ENCODE measurements at regions not wholly inside any gene's neighbourhood (a gene's known extent, or its start where the extent isn't known, plus 50 kb on each side); places are given as distances from the start of the nearest gene placed in this dataset.

DNA sequence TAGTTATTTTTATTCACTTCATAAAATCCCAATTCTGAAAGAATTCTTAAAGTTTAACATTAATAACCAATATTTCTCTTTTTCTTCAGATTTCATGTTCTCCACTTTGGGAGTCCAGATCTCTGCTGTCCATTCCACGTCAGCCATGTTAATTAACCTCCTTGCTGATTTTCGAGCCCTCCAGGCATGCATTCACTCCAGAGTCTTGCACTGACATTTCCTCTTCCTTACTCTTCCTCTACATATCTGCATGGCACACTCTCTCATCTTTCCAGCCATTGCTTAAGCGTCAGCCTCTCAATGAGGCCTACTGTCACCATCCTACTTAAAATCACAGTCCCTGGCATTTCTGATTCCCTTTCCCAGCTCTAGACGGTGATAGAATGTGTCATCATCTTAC lies 144.8 kb downstream of the MAD2L1 start:
- no peak overlapping the region for H3K27ac ChIP-seq (ENCODE audit: extremely low read depth, low read depth, low read length)
- CTCF ChIA-PET: no interaction called here
- POLR2A ChIA-PET: no interaction called here

DNA sequence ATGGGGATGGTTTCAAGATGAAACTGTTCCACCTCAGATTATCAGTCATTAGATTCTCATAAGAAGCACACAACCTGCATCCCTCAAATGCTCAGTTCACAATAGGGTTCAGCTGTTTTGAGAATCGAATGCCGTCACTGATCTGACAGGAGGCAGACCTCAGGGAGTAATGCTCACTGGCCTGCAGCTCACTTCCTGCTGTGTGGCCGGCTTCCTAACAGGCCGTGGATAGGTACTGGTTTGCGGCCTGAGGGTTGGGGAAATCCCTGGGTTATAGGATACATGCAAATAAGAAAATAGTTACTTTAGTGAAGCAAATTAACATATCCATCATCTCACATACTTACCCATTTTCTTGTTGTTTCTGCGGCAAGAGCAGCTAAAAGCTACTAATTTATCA lies 160.4 kb downstream of the MAD2L1 start:
- no peaks in the 10 kb centered on the region for H3K9me3 ChIP-seq (ENCODE audit: control insufficient read depth, insufficient read depth, low read depth, low read length)
- H3K36me3 ChIP-seq (ENCODE audit: control insufficient read depth in 2 of 2, insufficient read depth in 1 of 2, low read length in 2 of 2): no peaks in the 10 kb centered on the region
- no peaks in the 10 kb centered on the region for H3K4me1 ChIP-seq (ENCODE audit: control insufficient read depth, insufficient read depth, low read length)
- H3K27ac ChIP-seq (ENCODE audit: extremely low read depth, low read depth, low read length): no peak overlapping the region
- ChIA-PET CTCF (interaction anchor here (0.7 kb wide), 1 partner anchor 14 kb away, joined by 3 read pairs; no protein-coding TSS in a partner anchor), POLR2A (no interaction called here)
- H3K4me3 ChIP-seq (ENCODE audit: low read depth, low read length): no peak overlapping the region
- TF ChIP-seq ZNF571 (tag by site-specific recombination; IDR thresholded peaks at IDR 0.05): no peak
- TF ChIP-seq ZNF654 (tag by site-specific recombination; IDR thresholded peaks at IDR 0.05; ENCODE audit: low read depth): no peak
- TF ChIP-seq ZNF169 (tag by site-specific recombination; IDR thresholded peaks at IDR 0.05): no peak
- TF ChIP-seq, protein P1, sequence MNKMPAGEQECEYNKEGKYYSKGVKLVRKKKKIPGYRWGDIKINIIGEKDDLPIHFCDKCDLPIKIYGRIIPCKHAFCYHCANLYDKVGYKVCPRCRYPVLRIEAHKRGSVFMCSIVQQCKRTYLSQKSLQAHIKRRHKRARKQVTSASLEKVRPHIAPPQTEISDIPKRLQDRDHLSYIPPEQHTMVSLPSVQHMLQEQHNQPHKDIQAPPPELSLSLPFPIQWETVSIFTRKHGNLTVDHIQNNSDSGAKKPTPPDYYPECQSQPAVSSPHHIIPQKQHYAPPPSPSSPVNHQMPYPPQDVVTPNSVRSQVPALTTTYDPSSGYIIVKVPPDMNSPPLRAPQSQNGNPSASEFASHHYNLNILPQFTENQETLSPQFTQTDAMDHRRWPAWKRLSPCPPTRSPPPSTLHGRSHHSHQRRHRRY (tag by site-specific recombination; IDR thresholded peaks at IDR 0.05): no peak
- TF ChIP-seq, protein P2, sequence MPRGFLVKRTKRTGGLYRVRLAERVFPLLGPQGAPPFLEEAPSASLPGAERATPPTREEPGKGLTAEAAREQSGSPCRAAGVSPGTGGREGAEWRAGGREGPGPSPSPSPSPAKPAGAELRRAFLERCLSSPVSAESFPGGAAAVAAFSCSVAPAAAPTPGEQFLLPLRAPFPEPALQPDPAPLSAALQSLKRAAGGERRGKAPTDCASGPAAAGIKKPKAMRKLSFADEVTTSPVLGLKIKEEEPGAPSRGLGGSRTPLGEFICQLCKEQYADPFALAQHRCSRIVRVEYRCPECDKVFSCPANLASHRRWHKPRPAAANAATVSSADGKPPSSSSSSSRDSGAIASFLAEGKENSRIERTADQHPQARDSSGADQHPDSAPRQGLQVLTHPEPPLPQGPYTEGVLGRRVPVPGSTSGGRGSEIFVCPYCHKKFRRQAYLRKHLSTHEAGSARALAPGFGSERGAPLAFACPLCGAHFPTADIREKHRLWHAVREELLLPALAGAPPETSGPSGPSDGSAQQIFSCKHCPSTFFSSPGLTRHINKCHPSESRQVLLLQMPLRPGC (tag by site-specific recombination; IDR thresholded peaks at IDR 0.05): no peak
- TF ChIP-seq ZNF585B (tag by site-specific recombination; IDR thresholded peaks at IDR 0.05): no peak
- no peak for TF ChIP-seq ZNF132 (tag by site-specific recombination; IDR thresholded peaks at IDR 0.05; ENCODE audit: borderline replicate concordance)
- TF ChIP-seq ZNF394 (tag by site-specific recombination; IDR thresholded peaks at IDR 0.05; ENCODE audit: borderline replicate concordance): no peak
- no peak for TF ChIP-seq ZNF514 (tag by site-specific recombination; IDR thresholded peaks at IDR 0.05)
- TF ChIP-seq ZNF791 (tag by site-specific recombination; IDR thresholded peaks at IDR 0.05): no peak
- TF ChIP-seq ZNF529 (tag by site-specific recombination; IDR thresholded peaks at IDR 0.05; ENCODE audit: insufficient replicate concordance): no peak
- TF ChIP-seq HOXA7 (CRISPR knock-in tag; IDR thresholded peaks at IDR 0.05; ENCODE audit: borderline replicate concordance): no peak
- TF ChIP-seq, protein P3, sequence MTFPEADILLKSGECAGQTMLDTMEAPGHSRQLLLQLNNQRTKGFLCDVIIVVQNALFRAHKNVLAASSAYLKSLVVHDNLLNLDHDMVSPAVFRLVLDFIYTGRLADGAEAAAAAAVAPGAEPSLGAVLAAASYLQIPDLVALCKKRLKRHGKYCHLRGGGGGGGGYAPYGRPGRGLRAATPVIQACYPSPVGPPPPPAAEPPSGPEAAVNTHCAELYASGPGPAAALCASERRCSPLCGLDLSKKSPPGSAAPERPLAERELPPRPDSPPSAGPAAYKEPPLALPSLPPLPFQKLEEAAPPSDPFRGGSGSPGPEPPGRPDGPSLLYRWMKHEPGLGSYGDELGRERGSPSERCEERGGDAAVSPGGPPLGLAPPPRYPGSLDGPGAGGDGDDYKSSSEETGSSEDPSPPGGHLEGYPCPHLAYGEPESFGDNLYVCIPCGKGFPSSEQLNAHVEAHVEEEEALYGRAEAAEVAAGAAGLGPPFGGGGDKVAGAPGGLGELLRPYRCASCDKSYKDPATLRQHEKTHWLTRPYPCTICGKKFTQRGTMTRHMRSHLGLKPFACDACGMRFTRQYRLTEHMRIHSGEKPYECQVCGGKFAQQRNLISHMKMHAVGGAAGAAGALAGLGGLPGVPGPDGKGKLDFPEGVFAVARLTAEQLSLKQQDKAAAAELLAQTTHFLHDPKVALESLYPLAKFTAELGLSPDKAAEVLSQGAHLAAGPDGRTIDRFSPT (tag by site-specific recombination; IDR thresholded peaks at IDR 0.05): no peak
- TF ChIP-seq, protein P4, sequence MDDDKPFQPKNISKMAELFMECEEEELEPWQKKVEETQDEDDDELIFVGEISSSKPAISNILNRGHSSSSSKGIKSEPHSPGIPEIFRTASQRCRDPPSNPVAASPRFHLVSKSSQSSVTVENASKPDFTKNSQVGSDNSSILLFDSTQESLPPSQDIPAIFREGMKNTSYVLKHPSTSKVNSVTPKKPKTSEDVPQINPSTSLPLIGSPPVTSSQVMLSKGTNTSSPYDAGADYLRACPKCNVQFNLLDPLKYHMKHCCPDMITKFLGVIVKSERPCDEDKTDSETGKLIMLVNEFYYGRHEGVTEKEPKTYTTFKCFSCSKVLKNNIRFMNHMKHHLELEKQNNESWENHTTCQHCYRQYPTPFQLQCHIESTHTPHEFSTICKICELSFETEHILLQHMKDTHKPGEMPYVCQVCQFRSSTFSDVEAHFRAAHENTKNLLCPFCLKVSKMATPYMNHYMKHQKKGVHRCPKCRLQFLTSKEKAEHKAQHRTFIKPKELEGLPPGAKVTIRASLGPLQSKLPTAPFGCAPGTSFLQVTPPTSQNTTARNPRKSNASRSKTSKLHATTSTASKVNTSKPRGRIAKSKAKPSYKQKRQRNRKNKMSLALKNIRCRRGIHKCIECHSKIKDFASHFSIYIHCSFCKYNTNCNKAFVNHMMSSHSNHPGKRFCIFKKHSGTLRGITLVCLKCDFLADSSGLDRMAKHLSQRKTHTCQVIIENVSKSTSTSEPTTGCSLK (tag by site-specific recombination; IDR thresholded peaks at IDR 0.05): no peak
- no peak for TF ChIP-seq ZNF302 (tag by site-specific recombination; IDR thresholded peaks at IDR 0.05; ENCODE audit: low read depth)
- no peak for TF ChIP-seq ZIC2 (tag by site-specific recombination; IDR thresholded peaks at IDR 0.05)

More for the DNA sequence above, 144.8 kb downstream of the MAD2L1 start:
- no peaks in the 10 kb centered on the region for H3K36me3 ChIP-seq (ENCODE audit: control insufficient read depth in 2 of 2, insufficient read depth in 1 of 2, low read length in 2 of 2)
- no peaks in the 10 kb centered on the region for H3K4me1 ChIP-seq (ENCODE audit: control insufficient read depth, insufficient read depth, low read length)
- TF ChIP-seq, protein P5, sequence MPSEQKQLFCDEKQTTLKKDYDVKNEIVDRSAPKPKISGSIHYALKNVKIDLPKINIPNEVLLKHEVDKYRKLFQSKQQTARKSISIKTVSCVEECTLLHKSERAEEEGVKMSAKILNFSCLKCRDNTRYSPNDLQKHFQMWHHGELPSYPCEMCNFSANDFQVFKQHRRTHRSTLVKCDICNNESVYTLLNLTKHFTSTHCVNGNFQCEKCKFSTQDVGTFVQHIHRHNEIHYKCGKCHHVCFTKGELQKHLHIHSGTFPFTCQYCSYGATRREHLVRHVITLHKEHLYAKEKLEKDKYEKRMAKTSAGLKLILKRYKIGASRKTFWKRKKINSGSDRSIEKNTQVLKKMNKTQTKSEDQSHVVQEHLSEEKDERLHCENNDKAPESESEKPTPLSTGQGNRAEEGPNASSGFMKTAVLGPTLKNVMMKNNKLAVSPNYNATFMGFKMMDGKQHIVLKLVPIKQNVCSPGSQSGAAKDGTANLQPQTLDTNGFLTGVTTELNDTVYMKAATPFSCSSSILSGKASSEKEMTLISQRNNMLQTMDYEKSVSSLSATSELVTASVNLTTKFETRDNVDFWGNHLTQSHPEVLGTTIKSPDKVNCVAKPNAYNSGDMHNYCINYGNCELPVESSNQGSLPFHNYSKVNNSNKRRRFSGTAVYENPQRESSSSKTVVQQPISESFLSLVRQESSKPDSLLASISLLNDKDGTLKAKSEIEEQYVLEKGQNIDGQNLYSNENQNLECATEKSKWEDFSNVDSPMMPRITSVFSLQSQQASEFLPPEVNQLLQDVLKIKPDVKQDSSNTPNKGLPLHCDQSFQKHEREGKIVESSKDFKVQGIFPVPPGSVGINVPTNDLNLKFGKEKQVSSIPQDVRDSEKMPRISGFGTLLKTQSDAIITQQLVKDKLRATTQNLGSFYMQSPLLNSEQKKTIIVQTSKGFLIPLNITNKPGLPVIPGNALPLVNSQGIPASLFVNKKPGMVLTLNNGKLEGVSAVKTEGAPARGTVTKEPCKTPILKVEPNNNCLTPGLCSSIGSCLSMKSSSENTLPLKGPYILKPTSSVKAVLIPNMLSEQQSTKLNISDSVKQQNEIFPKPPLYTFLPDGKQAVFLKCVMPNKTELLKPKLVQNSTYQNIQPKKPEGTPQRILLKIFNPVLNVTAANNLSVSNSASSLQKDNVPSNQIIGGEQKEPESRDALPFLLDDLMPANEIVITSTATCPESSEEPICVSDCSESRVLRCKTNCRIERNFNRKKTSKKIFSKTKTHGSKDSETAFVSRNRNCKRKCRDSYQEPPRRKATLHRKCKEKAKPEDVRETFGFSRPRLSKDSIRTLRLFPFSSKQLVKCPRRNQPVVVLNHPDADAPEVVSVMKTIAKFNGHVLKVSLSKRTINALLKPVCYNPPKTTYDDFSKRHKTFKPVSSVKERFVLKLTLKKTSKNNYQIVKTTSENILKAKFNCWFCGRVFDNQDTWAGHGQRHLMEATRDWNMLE (tag by site-specific recombination; conservative IDR thresholded peaks at IDR 0.05; ENCODE audit: low read depth): no peak
- TF ChIP-seq ZNF664 (tag by site-specific recombination; IDR thresholded peaks at IDR 0.05): no peak
- TF ChIP-seq, protein P6, sequence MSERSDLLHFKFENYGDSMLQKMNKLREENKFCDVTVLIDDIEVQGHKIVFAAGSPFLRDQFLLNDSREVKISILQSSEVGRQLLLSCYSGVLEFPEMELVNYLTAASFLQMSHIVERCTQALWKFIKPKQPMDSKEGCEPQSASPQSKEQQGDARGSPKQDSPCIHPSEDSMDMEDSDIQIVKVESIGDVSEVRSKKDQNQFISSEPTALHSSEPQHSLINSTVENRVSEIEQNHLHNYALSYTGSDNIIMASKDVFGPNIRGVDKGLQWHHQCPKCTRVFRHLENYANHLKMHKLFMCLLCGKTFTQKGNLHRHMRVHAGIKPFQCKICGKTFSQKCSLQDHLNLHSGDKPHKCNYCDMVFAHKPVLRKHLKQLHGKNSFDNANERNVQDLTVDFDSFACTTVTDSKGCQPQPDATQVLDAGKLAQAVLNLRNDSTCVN (tag by site-specific recombination; optimal IDR thresholded peaks at IDR 0.05): no peak
- no peak overlapping the region for H3K4me3 ChIP-seq (ENCODE audit: low read depth, low read length)
- H3K9me3 ChIP-seq (ENCODE audit: control insufficient read depth, insufficient read depth, low read depth, low read length): no peaks in the 10 kb centered on the region

Measured in HEK293 (cell line).